Endothelial cell of umbilical vein (primary cell): ENCODE measurements at regions not wholly inside any gene's neighbourhood (a gene's known extent, or its start where the extent isn't known, plus 50 kb on each side); places are given as distances from the start of the nearest gene placed in this dataset.

Source experiments
- BruUV-seq: library from RNA; stranded (reverse); fragments of 400-500 nt; replicated peaks from 2 replicates; lab custom pipeline; 2021; lab: Mats Ljungman, UMichigan
- CTCF ChIA-PET: fragments of 300-600, 350-600 bp; sonication (Branson Sonifier 250); formaldehyde crosslinking; loops from one replicate; lab custom pipeline; 2021; ENCODE audit warnings: antibody characterized with exemption, inconsistent platforms; lab: Charles Lee
- POLR2A ChIA-PET: fragments of 300-600, 350-600 bp; sonication (Branson Sonifier 250); formaldehyde crosslinking; loops from one replicate; lab custom pipeline; 2021; ENCODE audit warnings: antibody characterized with exemption, inconsistent platforms; lab: Charles Lee
- DNase-seq: peaks from one replicate; pipeline ENCODE4 v3.0.0-alpha.2; 2011; ENCODE audit warnings: low read depth, low spot score
- FAIRE-seq: peaks from 2 replicates; lab custom pipeline; 2011; peaks lifted over from hg19 to GRCh38; lab: Jason Lieb, UNC
- H2AFZ ChIP-seq: 2 replicates; pipeline ENCODE4 v1.6.0; 2012; ENCODE audit warnings: low read depth, low read length, control low read depth, inconsistent platforms
- H3K27ac ChIP-seq: 2 replicates; pipeline ENCODE4 v1.5.1; 2011; ENCODE audit warnings: low read depth, mild to moderate bottlenecking, control low read depth, low read length, moderate library complexity; ENCODE audit not compliant: insufficient read depth
- H3K27me3 ChIP-seq, 2 experiments: 2 replicates each; pipeline versions ENCODE4 v1.6.0 to v1.6.1; 2011; ENCODE audit warnings: low read length in 2 of 2, mixed read lengths in 1 of 2; ENCODE audit not compliant: control insufficient read depth in 2 of 2, insufficient read depth in 2 of 2
- H3K36me3 ChIP-seq, 2 experiments: 2 replicates in 1 of 2; 3 replicates in 1 of 2; pipeline ENCODE4 v1.5.1; 2011; ENCODE audit warnings: low read length in 2 of 2, mild to moderate bottlenecking in 1 of 2, moderate library complexity in 1 of 2; ENCODE audit not compliant: control insufficient read depth in 2 of 2, insufficient read depth in 2 of 2; ENCODE audit errors: extremely low read depth in 1 of 2
- H3K4me1 ChIP-seq: 3 replicates; pipeline ENCODE4 v1.5.1; 2011; ENCODE audit warnings: mild to moderate bottlenecking, low read length; ENCODE audit not compliant: control insufficient read depth, insufficient read depth; ENCODE audit errors: extremely low read depth
- H3K4me2 ChIP-seq: 2 replicates; pipeline ENCODE4 v1.6.1; 2011; ENCODE audit warnings: low read length, control low read depth, mixed read lengths; ENCODE audit not compliant: insufficient read depth
- H3K4me3 ChIP-seq, 3 experiments: fragments of 200-600 bp in 1 of 3; sonication (generic), shearing (Covaris generic) in 1 of 3; replicated peaks in 1 of 3; 2 replicates each; pipeline ENCODE4 v1.5.1; 2011 to 2016; ENCODE audit warnings: control low read depth in 3 of 3, low read length in 3 of 3, mild to moderate bottlenecking in 2 of 3, inconsistent platforms in 1 of 3, low read depth in 1 of 3, moderate library complexity in 1 of 3; ENCODE audit not compliant: insufficient read depth in 1 of 3
- H3K79me2 ChIP-seq: 2 replicates; pipeline ENCODE4 v1.6.0; 2012; ENCODE audit warnings: low read length, inconsistent platforms; ENCODE audit not compliant: control insufficient read depth, insufficient read depth
- H3K9ac ChIP-seq: replicated peaks from 2 replicates; pipeline ENCODE3; 2011; ENCODE audit warnings: low read length, control low read depth; ENCODE audit not compliant: insufficient read depth; ENCODE audit errors: extremely low read depth
- H3K9me1 ChIP-seq: replicated peaks from 3 replicates; pipeline ENCODE4 v1.6.0; 2011; ENCODE audit warnings: mild to moderate bottlenecking, low read length; ENCODE audit not compliant: control insufficient read depth, insufficient read depth; ENCODE audit errors: extremely low read depth
- H3K9me3 ChIP-seq: replicated peaks from 2 replicates; pipeline ENCODE4 v1.5.1; 2012; ENCODE audit warnings: low read length, inconsistent platforms; ENCODE audit not compliant: control insufficient read depth, insufficient read depth
- H4K20me1 ChIP-seq: replicated peaks from 2 replicates; pipeline ENCODE3; 2011; ENCODE audit warnings: mild to moderate bottlenecking, low read length; ENCODE audit not compliant: control insufficient read depth, insufficient read depth; ENCODE audit errors: extremely low read depth
- CTCF ChIP-seq, 2 donors: IDR thresholded peaks; 1 replicate in 1 of 2; 2 replicates in 1 of 2; pipeline ENCODE4 v1.5.1; 2011; ENCODE audit warnings: low read length in 2 of 2, mild to moderate bottlenecking in 2 of 2, moderate library complexity in 2 of 2, control low read depth in 1 of 2, inconsistent platforms in 1 of 2, low read depth in 1 of 2; ENCODE audit not compliant: insufficient read depth in 1 of 2; ENCODE audit errors: extremely low read depth in 1 of 2
- EZH2 ChIP-seq: IDR thresholded peaks from 2 replicates; pipeline ENCODE4 v1.6.1; 2012; ENCODE audit warnings: borderline replicate concordance, low read depth, mild to moderate bottlenecking, moderate library complexity, low read length, inconsistent platforms; ENCODE audit not compliant: severe bottlenecking
- FOS ChIP-seq: IDR thresholded peaks from 2 replicates; pipeline ENCODE4 v1.6.1; 2011; ENCODE audit warnings: mild to moderate bottlenecking, low read length, moderate library complexity, borderline replicate concordance; ENCODE audit not compliant: insufficient read depth
- GATA2 ChIP-seq: IDR thresholded peaks from 2 replicates; pipeline ENCODE4 v1.7.0; 2011; ENCODE audit warnings: low read depth, mild to moderate bottlenecking, moderate library complexity, mixed read lengths, low read length; ENCODE audit not compliant: insufficient read length, insufficient read depth
- JUN ChIP-seq: IDR thresholded peaks from 2 replicates; pipeline ENCODE4 v1.6.1; 2011; ENCODE audit warnings: borderline replicate concordance, low read depth; ENCODE audit not compliant: insufficient read length, insufficient read depth
- MAX ChIP-seq: IDR thresholded peaks from 2 replicates; pipeline ENCODE4 v1.6.1; 2011; ENCODE audit not compliant: insufficient read depth, insufficient read length
- MYC ChIP-seq: IDR thresholded peaks from one replicate; pipeline ENCODE4 v1.6.1; 2011; ENCODE audit warnings: mild to moderate bottlenecking, low read depth, low read length
- POLR2A ChIP-seq: IDR thresholded peaks from 2 replicates; pipeline ENCODE4 v1.6.1; 2012; ENCODE audit warnings: low read depth, mild to moderate bottlenecking, control low read depth, low read length
- POLR2AphosphoS5 ChIP-seq: IDR thresholded peaks from 2 replicates; pipeline ENCODE4 v1.6.1; 2012; ENCODE audit warnings: low read depth, mild to moderate bottlenecking, control low read depth, low read length, moderate library complexity; ENCODE audit not compliant: insufficient read depth
- dilution Hi-C: fragments of 300-500 bp; cut with MboI; formaldehyde crosslinking; loops from one replicate; pipeline ENCODE4 v1.15.0; 2019; ENCODE audit warnings: low sequenced_read_pairs; ENCODE audit not compliant: extremely low pct_ligation_motif_present
- intact Hi-C: fragments of 100-400 bp; cut with micrococcal nuclease; formaldehyde crosslinking; loops from one replicate; pipeline ENCODE4 v1.10.0; 2022

- no peak for FAIRE-seq
- no peak for TF ChIP-seq JUN
- no peak for TF ChIP-seq GATA2
- no peak for TF ChIP-seq CTCF (IDR thresholded peaks at IDR 0.05; ENCODE audit: extremely low read depth in 1 of 2, insufficient read depth in 1 of 2, low read depth in 1 of 2, low read length in 2 of 2)
- no peak for TF ChIP-seq MYC
- TF ChIP-seq POLR2AphosphoS5: no peak
- no peak for TF ChIP-seq EZH2
- no peak for TF ChIP-seq MAX
- no peak for TF ChIP-seq FOS
- no peak for TF ChIP-seq POLR2A
- no peak overlapping the region for H3K27ac ChIP-seq
Observed at GRCh38 chr10:78713659-78714058, 355.1 kb upstream of the ZMIZ1 start.

More at GRCh38 chr10:78713659-78714058, 355.1 kb upstream of the ZMIZ1 start:
- no peaks in the 10 kb centered on the region for H3K9me3 ChIP-seq
- H3K4me1 ChIP-seq: no peaks in the 10 kb centered on the region
- no peak for DNase-seq
- H3K9ac ChIP-seq: no peak overlapping the region
- CTCF ChIA-PET: interaction anchor here (1.3 to 1.9 kb wide), 3 partner anchors 10 to 56 kb away, joined by 3 to 6 read pairs (median 4); no protein-coding TSS in a partner anchor
- H3K36me3 ChIP-seq: no peaks in the 10 kb centered on the region
- no peaks in the 10 kb centered on the region for H3K79me2 ChIP-seq
- no TSS peak for BruUV-seq
- H2AFZ ChIP-seq: no peak overlapping the region
- dilution Hi-C loops (no loop called here), intact Hi-C loops (no loop called here)
- H3K27me3 ChIP-seq: peaks cover 10 to 21% of the 10 kb centered on the region in 2 experiments
- POLR2A ChIA-PET: no interaction called here
- no peak overlapping the region for H3K4me3 ChIP-seq
- no peak overlapping the region for H3K4me2 ChIP-seq
- H4K20me1 ChIP-seq: no peaks in the 10 kb centered on the region
- H3K9me1 ChIP-seq: no peaks in the 10 kb centered on the region
